Erythroblast (primary cell): ENCODE measurements at regions not wholly inside any gene's neighbourhood (a gene's known extent, or its start where the extent isn't known, plus 50 kb on each side); places are given as distances from the start of the nearest gene placed in this dataset.

Source experiments
- GATA1 ChIP-seq: IDR thresholded peaks from 2 replicates; pipeline ENCODE4 v1.6.1; 2011; ENCODE audit warnings: low read depth, mild to moderate bottlenecking, control low read depth, low read length, moderate library complexity
- POLR2A ChIP-seq: IDR thresholded peaks from 2 replicates; pipeline ENCODE4 v1.6.1; 2011; ENCODE audit warnings: mild to moderate bottlenecking, low read length

GRCh38 chr12:67148265-67148664 is 120.9 kb upstream of the CAND1 start:
- TF ChIP-seq POLR2A (no peak), GATA1 (no peak)
